Activated effector memory CD4-positive, alpha-beta T cell treated with anti-CD3 and anti-CD28 coated beads, Interleukin-2, amount 50 U/mL, for 16 hours (primary cell): ENCODE measurements at regions not wholly inside any gene's neighbourhood (a gene's known extent, or its start where the extent isn't known, plus 50 kb on each side); places are given as distances from the start of the nearest gene placed in this dataset.
"Not testable (repeated sequence)": the region's sequence is repeated elsewhere in the genome, so short reads cannot be mapped to it uniquely, and the experiment has no call there.

Source experiments
- DNase-seq: peaks from one replicate; pipeline ENCODE4 v3.0.0-alpha.2; 2020

DNA sequence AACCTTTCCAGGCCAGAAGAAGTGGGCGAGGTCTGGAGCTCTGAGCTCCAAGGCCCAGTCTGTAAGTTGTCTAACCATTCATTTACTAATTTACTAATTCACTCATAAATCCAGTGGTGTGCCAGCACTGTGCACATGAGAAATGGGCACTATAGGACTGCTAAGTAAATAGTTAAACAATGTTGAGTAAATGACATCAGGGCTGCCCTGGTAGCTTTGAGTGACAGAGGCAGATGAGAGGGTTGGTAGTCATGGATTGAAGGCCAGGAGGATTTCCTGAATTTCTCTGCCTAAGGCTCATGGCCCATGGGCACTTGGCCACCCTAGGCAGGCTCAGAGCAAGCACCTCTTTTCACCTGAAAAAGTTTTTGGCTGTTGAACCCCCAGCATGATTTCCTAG lies 216.9 kb upstream of the RXFP2 start:
- DNase-seq, result no peak

GRCh38 chr13:31528176-31528575 lies 211.2 kb upstream of the RXFP2 start:
- no peak for DNase-seq

- DNase-seq, result no peak
Observed at GRCh38 chr13:31528758-31529157, 210.6 kb upstream of the RXFP2 start.

GRCh38 chr13:31530922-31531321 lies 208.4 kb upstream of the RXFP2 start:
- DNase-seq, result no peak

- DNase-seq, result no peak
Observed at GRCh38 chr13:31537052-31537451, 202.3 kb upstream of the RXFP2 start.

GRCh38 chr13:31538067-31539042 lies 201.0 kb upstream of the RXFP2 start:
- no peak for DNase-seq

DNA sequence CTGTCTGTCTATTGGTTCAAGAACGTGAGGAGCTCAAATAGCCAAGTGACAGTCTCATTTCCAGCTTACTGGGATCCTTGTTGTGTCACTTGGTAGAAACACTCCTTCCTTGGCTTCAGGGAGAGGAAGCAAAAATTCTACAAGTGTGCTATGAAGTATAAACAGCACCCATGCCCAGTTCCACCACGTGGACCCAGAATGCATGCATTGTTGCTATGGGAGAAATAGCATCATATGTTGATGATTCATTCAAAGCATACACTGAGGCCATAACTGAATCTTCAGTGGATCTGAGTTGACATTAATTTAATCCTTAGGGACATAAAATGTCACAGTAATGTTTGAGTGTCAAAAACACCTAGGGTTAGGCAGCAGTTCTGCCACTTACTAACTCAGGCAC lies 199.0 kb upstream of the RXFP2 start:
- no peak for DNase-seq

GRCh38 chr13:31543190-31543589 lies 196.1 kb upstream of the RXFP2 start:
- DNase-seq, result no peak

- DNase-seq, result no peak
Observed at GRCh38 chr13:31545616-31546015, 193.7 kb upstream of the RXFP2 start.

GRCh38 chr13:31556376-31556775 lies 182.9 kb upstream of the RXFP2 start:
- no peak for DNase-seq

DNA sequence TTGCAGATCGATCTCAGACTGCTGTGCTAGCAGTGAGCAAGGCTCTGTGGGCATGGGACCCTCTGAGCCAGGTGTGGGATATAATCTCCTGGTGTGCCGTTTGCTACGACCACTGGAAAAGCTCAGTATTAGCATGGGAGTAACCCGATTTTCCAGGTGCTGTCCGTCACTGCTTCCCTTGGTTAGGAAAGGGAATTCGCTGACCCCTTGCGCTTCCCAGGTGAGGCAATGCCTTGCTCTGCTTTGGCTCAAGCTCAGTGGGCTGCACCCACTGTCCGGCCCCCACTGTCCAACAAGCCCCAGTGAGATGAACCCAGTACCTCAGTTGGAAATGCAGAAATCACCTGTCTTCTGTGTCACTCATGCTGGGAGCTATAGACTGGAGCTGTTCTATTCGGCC lies 155.1 kb upstream of the RXFP2 start:
- DNase-seq, result not testable (repeated sequence)

- DNase-seq, result no peak
Observed at GRCh38 chr13:31587698-31588266, 151.5 kb upstream of the RXFP2 start.

DNA sequence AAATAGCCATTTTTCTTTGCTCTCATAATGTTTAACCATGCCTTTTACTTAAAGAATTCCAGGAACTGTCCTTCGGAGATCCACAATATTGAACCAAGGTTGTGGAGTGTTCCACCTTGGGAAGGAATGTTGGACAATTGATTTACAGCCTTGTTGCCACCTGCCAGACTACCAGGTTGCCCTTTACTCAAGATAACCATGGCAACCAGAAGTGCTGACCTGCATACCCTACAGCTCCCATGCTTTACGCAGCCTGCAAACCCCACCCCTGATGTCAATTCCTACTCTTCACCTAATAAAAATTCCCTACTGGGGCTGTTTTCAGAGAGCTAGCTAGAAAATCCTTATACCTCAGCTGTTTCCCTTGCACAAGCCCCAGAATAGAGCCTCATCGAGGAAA lies 151.0 kb upstream of the RXFP2 start:
- DNase-seq, result no peak

DNA sequence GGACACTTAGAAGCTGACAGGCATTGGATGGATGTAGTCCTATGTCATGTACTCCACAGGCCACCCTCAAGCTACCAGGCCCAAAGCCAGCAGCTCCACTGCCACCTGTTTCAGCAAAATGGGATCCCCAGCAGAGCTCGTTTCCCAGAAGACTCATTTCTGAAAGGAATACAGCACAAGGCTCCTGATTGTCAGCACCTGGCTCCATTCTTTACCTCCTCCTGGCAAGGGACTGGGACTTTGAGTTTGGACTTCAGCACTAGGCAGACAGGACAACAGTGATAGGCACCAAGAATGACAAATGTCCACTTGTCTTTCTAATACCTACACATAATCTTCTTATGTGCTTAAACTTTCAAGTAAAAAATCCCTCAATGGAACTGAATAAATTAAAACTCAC lies 150.4 kb upstream of the RXFP2 start:
- DNase-seq, result no peak

DNA sequence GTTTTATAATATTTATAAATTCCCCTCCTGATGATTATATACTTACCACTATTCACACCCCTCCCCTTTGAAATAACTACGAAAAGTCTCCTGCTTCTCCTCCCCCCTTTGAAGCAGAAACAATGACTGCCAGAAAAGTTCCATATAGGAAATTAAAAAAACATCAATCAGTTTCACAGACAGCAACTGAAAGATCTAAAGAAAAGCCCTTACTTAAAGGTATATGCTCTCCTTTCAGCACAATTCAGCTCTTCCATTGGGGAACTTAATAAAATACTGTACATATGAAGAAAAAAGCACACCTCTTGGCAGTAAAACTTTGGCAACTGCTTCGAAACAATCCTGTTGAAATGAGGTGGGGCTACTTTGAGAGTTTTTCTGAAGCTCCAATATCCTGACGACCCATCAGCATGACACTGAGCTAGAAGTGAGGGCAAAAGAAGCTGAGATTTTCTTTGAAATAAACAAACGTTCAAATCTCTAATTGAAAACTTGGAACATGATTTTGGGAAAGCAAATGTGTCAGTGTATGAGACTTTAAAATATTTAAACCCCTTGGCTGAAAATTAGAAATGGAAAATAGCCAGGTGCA lies 147.6 kb upstream of the RXFP2 start:
- DNase-seq, result no peak

DNA sequence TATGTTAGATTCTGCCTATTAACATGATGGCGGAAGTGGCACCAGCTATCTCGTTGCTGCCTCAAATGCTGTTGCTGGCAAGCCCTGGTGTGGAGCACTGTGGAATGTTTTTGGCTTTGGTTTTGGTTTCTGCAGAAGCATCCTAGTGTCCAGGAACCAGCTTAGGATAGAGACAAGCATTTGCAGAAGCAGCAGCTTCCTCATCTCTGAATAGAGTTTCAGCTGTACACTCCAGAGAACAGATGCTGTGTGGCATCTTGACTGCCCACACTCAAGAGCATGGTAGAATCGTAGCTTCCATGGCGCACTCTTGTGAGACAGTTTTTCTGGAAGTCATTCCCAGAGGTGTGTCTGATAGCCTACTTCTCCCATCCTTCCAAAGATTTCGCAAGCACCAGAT lies 145.3 kb upstream of the RXFP2 start:
- no peak for DNase-seq

- DNase-seq, result no peak
Observed at GRCh38 chr13:31595563-31595962, 143.8 kb upstream of the RXFP2 start.

DNA sequence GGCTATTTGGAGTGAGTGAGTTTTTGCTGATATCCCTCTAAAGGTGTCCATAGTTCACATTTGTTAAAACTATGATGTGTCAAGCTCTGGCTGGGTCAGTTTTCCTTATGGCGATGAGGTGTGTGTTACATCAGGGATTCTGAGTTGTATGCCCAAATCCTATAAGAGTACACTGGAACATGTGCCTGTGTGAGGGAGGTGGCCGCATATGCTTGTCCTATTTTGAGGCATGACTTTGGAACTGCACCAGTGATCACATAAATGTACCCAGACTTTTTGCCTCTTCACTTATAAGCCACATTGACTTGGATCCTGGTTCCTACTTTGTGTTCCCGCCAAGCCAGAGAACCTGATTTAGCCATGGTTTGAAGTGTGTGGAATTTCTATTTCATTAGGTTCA lies 140.3 kb upstream of the RXFP2 start:
- DNase-seq, result no peak

DNA sequence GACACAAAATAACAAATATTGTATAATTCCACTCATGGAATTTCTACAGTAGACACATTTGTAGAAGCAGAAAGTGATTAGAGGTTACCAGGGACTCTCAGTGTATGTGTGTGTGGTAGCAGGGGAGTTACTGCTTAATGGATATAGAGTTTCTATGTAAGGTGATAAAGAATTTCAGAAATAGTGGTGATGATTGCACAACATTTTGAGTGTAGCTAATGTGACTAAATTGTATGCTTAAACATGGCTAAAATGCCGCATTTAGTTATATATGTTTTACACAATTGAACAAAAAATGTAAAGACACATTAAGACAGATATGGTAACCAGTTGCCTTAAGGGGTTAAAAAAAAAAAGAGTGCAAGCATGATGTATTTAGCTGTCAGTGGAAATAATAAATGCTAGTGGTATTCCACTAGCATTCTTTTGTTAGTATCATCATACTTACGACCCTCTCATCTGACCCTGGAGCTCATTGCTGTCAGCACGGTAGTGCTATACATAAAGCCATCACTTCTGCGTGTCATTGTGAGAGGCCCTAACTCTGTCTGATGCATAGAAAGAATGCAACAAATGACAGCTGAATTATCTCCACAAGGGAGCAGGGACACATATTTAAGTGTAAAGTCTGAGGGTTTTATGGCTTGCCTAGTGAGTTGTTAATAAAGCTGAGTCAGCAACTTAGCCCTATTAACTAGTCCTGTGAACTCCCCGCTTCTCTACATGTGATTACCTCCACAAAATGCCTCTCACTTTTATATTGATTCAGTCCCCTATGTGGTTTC lies 134.1 kb upstream of the RXFP2 start:
- DNase-seq, result no peak

GRCh38 chr13:31607531-31607930 lies 131.8 kb upstream of the RXFP2 start:
- DNase-seq, result not testable (repeated sequence)

DNA sequence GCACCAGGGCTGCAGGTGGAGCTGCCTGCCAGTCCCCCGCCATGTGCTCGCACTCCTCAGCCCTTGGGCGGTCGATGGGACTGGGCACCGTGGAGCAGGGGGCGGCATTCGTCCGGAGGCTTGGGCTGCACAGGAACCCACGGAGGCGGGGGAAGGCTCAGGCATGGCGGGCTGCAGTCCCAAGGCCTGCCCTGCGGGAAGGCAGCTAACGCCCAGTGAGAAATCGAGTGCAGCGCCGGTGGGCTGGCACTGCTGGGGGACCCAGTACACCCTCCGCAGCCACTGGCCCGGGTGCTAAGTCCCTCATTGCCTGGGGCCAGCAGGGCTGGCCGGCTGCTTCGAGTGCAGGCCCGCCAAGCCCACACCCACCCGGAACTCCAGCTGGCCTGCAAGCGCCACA lies 130.5 kb upstream of the RXFP2 start:
- not testable (repeated sequence) for DNase-seq

DNA sequence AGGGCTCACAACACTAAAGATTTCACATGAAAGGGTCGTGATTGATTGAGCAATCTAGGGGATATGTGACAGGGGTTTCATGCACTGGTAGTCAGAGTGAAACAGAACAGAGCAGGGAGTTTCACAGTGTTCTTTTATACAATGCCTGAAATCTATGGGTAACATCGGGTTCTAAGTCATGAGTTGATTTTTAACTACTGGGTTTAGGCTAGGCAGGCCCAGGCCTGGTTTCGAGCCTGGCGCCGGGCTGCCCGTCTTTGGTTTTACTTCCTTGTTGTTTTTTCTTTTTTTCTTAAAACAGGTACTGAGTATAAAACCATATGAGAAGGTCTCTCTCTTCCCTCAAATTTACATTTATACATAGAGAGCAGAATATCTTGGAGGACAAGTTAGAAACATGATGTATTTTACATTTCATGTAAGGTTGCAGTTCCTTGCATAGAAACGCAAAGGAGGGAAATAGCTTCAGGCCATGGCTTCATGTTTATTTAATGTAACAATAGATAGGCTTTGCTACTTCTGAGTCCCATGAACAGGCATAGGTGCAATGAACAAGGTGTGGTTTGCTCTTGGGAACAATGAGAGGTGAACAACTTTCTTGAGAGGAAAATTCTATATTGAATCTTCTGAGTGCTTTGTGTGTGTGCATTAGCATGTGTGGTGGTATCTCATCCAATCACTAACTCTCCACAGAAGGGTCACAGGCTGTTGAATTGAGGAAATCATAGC lies 128.9 kb upstream of the RXFP2 start:
- DNase-seq, result no peak

DNA sequence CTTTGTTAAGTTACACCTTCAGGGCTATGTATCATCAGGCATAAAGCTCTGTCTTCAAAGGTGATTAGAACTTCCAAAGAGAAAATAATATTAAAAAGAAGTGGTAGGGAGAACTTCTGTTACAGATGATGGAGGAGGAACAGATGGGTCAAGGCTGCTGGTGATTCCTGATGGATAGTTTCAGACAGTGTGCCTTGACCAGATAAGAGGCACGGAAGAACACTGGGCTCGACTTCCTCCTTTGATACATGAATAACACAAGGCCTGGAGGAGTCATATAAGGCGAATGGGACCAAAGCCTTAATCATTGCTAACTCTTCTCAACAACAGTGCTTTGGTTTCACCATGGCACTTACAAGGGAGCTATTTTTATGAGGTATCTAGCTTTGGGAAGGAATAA lies 128.1 kb upstream of the RXFP2 start:
- no peak for DNase-seq
